ENCODE measurements at regions not wholly inside any gene's neighbourhood (a gene's known extent, or its start where the extent isn't known, plus 50 kb on each side); places are given as distances from the start of the nearest gene placed in this dataset.

DNA sequence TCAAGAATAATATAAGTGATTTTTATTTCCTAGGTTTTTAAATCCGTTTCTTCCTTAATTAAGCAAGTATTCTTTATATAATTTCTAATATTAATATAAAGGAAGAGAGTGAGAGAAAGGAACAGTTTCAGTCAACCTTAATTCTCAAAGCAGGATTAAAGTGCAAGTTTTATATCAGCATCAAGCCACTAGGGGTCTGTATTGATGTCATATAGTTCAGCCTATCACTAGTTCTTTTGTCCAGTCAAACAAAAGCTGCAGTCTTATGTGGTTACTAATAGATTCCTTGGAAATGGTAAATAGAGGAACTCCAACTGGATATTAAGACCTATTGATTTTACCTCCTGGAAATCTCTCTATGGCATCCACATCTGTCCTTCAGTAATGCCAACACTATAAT lies 82.0 kb downstream of the NAP1L3 start:
- ATAC-seq = no peak
- FAIRE-seq = no peak
- ChIA-PET CTCF (ENCODE audit: low intra/inter-chr PET ratio, low total read pairs) (no interaction called here), POLR2A (no interaction called here)
- Histone ChIP-seq H3K4me2 (ENCODE audit: low read depth, low read length) (no peak overlapping the region), H3K4me1 (ENCODE audit: insufficient read depth, low read length) (no peaks in the 10 kb centered on the region), H3K4me3 (replicated peaks in 1 of 3; ENCODE audit: insufficient read depth in 1 of 3, low read depth in 2 of 3, low read length in 3 of 3) (no peak overlapping the region), H3K9me3 (ENCODE audit: low read length) (no peaks in the 10 kb centered on the region), H3K36me3 (replicated peaks in 1 of 2; ENCODE audit: control insufficient read depth in 1 of 2, insufficient read depth in 2 of 2, low read length in 2 of 2) (no peaks in the 10 kb centered on the region), H3K27me3 (ENCODE audit: control insufficient read depth in 1 of 2, insufficient read depth in 2 of 2, low read length in 2 of 2) (no peaks in the 10 kb centered on the region), H2AFZ (ENCODE audit: low read length) (no peak overlapping the region), H3K79me2 (ENCODE audit: insufficient read depth, low read length) (no peaks in the 10 kb centered on the region), H3K27ac (ENCODE audit: extremely low read length, insufficient read depth, low read length) (no peak overlapping the region), H3K9ac (ENCODE audit: insufficient read depth, low read depth, low read length) (no peak overlapping the region), H4K20me1 (ENCODE audit: insufficient read depth, low read length) (no peaks in the 10 kb centered on the region)
- BruUV-seq (replicated peaks) = no TSS peak
- in situ Hi-C loops (cut with HindIII; ENCODE audit: extremely low pct_ligation_motif_present, low pct_unique_long_range_greater_than_20kb) = no loop called here
- WGBS (ENCODE audit: low lambda C conversion rate) = 0% methylated on average over 1 of the region's 1 CpG
- DNase-seq (ENCODE audit: low spot score) = no peak
- intact Hi-C loops (cut with micrococcal nuclease; ENCODE audit: unreplicated experiment) = no loop called here
- TF ChIP-seq ZNF414 (CRISPR knock-in tag; IDR thresholded peaks at IDR 0.05) (no peak), SIX1 (CRISPR knock-in tag; IDR thresholded peaks at IDR 0.05; ENCODE audit: borderline replicate concordance) (no peak), ARNT2 (CRISPR knock-in tag; IDR thresholded peaks at IDR 0.05; ENCODE audit: low read depth) (no peak), EED (CRISPR knock-in tag; IDR thresholded peaks at IDR 0.05) (no peak), SMARCC2 (IDR thresholded peaks at IDR 0.05) (no peak), GMEB2 (CRISPR knock-in tag; IDR thresholded peaks at IDR 0.05; ENCODE audit: low read depth) (no peak), MZF1 (CRISPR knock-in tag; IDR thresholded peaks at IDR 0.05; ENCODE audit: borderline replicate concordance) (no peak), ARNT (IDR thresholded peaks at IDR 0.05) (no peak), MIER3 (CRISPR knock-in tag; IDR thresholded peaks at IDR 0.05; ENCODE audit: borderline replicate concordance) (no peak), ATRX (CRISPR knock-in tag; IDR thresholded peaks at IDR 0.05; ENCODE audit: borderline replicate concordance) (no peak), SP2 (CRISPR knock-in tag; IDR thresholded peaks at IDR 0.05) (no peak), ZNF501 (CRISPR knock-in tag; IDR thresholded peaks at IDR 0.05) (no peak)
- TF ChIP-seq, protein P1, sequence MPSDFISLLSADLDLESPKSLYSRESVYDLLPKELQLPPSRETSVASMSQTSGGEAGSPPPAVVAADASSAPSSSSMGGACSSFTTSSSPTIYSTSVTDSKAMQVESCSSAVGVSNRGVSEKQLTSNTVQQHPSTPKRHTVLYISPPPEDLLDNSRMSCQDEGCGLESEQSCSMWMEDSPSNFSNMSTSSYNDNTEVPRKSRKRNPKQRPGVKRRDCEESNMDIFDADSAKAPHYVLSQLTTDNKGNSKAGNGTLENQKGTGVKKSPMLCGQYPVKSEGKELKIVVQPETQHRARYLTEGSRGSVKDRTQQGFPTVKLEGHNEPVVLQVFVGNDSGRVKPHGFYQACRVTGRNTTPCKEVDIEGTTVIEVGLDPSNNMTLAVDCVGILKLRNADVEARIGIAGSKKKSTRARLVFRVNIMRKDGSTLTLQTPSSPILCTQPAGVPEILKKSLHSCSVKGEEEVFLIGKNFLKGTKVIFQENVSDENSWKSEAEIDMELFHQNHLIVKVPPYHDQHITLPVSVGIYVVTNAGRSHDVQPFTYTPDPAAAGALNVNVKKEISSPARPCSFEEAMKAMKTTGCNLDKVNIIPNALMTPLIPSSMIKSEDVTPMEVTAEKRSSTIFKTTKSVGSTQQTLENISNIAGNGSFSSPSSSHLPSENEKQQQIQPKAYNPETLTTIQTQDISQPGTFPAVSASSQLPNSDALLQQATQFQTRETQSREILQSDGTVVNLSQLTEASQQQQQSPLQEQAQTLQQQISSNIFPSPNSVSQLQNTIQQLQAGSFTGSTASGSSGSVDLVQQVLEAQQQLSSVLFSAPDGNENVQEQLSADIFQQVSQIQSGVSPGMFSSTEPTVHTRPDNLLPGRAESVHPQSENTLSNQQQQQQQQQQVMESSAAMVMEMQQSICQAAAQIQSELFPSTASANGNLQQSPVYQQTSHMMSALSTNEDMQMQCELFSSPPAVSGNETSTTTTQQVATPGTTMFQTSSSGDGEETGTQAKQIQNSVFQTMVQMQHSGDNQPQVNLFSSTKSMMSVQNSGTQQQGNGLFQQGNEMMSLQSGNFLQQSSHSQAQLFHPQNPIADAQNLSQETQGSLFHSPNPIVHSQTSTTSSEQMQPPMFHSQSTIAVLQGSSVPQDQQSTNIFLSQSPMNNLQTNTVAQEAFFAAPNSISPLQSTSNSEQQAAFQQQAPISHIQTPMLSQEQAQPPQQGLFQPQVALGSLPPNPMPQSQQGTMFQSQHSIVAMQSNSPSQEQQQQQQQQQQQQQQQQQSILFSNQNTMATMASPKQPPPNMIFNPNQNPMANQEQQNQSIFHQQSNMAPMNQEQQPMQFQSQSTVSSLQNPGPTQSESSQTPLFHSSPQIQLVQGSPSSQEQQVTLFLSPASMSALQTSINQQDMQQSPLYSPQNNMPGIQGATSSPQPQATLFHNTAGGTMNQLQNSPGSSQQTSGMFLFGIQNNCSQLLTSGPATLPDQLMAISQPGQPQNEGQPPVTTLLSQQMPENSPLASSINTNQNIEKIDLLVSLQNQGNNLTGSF (CRISPR knock-in tag; IDR thresholded peaks at IDR 0.05) = no peak
- TF ChIP-seq, protein P2, sequence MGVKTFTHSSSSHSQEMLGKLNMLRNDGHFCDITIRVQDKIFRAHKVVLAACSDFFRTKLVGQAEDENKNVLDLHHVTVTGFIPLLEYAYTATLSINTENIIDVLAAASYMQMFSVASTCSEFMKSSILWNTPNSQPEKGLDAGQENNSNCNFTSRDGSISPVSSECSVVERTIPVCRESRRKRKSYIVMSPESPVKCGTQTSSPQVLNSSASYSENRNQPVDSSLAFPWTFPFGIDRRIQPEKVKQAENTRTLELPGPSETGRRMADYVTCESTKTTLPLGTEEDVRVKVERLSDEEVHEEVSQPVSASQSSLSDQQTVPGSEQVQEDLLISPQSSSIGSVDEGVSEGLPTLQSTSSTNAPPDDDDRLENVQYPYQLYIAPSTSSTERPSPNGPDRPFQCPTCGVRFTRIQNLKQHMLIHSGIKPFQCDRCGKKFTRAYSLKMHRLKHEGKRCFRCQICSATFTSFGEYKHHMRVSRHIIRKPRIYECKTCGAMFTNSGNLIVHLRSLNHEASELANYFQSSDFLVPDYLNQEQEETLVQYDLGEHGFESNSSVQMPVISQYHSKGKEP (CRISPR knock-in tag; IDR thresholded peaks at IDR 0.05) = no peak
- TF ChIP-seq, protein P3, sequence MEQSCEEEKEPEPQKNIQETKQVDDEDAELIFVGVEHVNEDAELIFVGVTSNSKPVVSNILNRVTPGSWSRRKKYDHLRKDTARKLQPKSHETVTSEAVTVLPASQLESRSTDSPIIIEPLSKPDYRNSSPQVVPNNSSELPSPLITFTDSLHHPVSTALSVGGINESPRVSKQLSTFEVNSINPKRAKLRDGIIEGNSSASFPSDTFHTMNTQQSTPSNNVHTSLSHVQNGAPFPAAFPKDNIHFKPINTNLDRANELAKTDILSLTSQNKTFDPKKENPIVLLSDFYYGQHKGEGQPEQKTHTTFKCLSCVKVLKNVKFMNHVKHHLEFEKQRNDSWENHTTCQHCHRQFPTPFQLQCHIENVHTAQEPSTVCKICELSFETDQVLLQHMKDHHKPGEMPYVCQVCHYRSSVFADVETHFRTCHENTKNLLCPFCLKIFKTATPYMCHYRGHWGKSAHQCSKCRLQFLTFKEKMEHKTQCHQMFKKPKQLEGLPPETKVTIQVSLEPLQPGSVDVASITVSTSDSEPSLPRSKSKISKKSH (CRISPR knock-in tag; IDR thresholded peaks at IDR 0.05; ENCODE audit: borderline replicate concordance) = no peak
